ENCODE measurements at regions not wholly inside any gene's neighbourhood (a gene's known extent, or its start where the extent isn't known, plus 50 kb on each side); places are given as distances from the start of the nearest gene placed in this dataset.

GRCh38 chr5:135158982-135159381 lies 125.0 kb upstream of the PITX1 start:
- no peaks in the 10 kb centered on the region for H3K9me2 ChIP-seq (replicated peaks; ENCODE audit: low read depth, low read length)
- H3K9me3 ChIP-seq (ENCODE audit: insufficient read depth, low read depth, low read length) = no peaks in the 10 kb centered on the region; the same call in 1 of the 2 replicates
- no peaks in the 10 kb centered on the region for H3F3A ChIP-seq (ENCODE audit: low read depth)
- no peak overlapping the region for H3K4me2 ChIP-seq (ENCODE audit: low read depth, low read length, poor library complexity, severe bottlenecking)
- no peaks in the 10 kb centered on the region for H3K36me3 ChIP-seq (ENCODE audit: insufficient read depth, low read length)
- no peaks in the 10 kb centered on the region for H4K20me1 ChIP-seq (ENCODE audit: insufficient read depth, low read length, poor library complexity, severe bottlenecking)
- no peaks in the 10 kb centered on the region for H3K79me2 ChIP-seq (ENCODE audit: insufficient read depth, low read length)
- H3K9ac ChIP-seq (ENCODE audit: low read depth, low read length, poor library complexity, severe bottlenecking) = no peak overlapping the region
- H3K4me1 ChIP-seq (ENCODE audit: insufficient read depth, low read length, poor library complexity, severe bottlenecking) = no peaks in the 10 kb centered on the region
- no peak overlapping the region for H3K4me3 ChIP-seq (ENCODE audit: low read length, poor library complexity, severe bottlenecking)
- H3K27me3 ChIP-seq (ENCODE audit: insufficient read depth, low read length, poor library complexity, severe bottlenecking) = no peaks in the 10 kb centered on the region
- TF ChIP-seq EZH2phosphoT487 (IDR thresholded peaks at IDR 0.05; ENCODE audit: borderline replicate concordance) = no peak
- TF ChIP-seq, protein P1, sequence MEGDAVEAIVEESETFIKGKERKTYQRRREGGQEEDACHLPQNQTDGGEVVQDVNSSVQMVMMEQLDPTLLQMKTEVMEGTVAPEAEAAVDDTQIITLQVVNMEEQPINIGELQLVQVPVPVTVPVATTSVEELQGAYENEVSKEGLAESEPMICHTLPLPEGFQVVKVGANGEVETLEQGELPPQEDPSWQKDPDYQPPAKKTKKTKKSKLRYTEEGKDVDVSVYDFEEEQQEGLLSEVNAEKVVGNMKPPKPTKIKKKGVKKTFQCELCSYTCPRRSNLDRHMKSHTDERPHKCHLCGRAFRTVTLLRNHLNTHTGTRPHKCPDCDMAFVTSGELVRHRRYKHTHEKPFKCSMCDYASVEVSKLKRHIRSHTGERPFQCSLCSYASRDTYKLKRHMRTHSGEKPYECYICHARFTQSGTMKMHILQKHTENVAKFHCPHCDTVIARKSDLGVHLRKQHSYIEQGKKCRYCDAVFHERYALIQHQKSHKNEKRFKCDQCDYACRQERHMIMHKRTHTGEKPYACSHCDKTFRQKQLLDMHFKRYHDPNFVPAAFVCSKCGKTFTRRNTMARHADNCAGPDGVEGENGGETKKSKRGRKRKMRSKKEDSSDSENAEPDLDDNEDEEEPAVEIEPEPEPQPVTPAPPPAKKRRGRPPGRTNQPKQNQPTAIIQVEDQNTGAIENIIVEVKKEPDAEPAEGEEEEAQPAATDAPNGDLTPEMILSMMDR (conservative IDR thresholded peaks at IDR 0.05; ENCODE audit: low read length) = no peak
- H2AFZ ChIP-seq (ENCODE audit: low read length) = no peak overlapping the region

DNA sequence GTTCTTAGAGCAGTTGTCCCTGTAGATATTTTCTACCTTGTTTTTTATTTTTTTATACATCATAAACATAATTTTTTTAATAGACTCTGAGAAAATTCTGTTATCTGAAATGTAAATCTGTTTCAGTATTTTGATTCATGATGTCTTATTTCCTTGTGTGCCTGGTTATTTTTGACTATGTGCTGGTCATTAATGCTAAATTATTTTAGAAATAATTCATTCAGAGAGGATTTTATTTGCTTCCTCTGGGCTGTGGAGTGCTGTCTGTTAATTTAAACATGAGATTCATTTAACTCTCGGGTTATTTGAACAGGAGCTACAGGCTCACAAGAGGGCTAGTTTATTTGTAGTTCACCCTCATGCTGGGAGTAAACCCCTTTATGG lies 124.3 kb upstream of the PITX1 start:
- H3K9me2 ChIP-seq (replicated peaks; ENCODE audit: low read depth, low read length) = no peaks in the 10 kb centered on the region
- no peaks in the 10 kb centered on the region for H3K79me2 ChIP-seq (ENCODE audit: insufficient read depth, low read length)
- no peak overlapping the region for H3K9ac ChIP-seq (ENCODE audit: low read depth, low read length, poor library complexity, severe bottlenecking)
- H3K4me2 ChIP-seq (ENCODE audit: low read depth, low read length, poor library complexity, severe bottlenecking) = no peak overlapping the region
- no peaks in the 10 kb centered on the region for H3K27me3 ChIP-seq (ENCODE audit: insufficient read depth, low read length, poor library complexity, severe bottlenecking)
- H2AFZ ChIP-seq (ENCODE audit: low read length) = no peak overlapping the region
- H3K4me1 ChIP-seq (ENCODE audit: insufficient read depth, low read length, poor library complexity, severe bottlenecking) = no peaks in the 10 kb centered on the region
- TF ChIP-seq EZH2phosphoT487 (IDR thresholded peaks at IDR 0.05; ENCODE audit: borderline replicate concordance) = no peak
- TF ChIP-seq, protein P1 (conservative IDR thresholded peaks at IDR 0.05; ENCODE audit: low read length) = no peak
- no peaks in the 10 kb centered on the region; the same call in 1 of the 2 replicates for H3K9me3 ChIP-seq (ENCODE audit: insufficient read depth, low read depth, low read length)
- H3K4me3 ChIP-seq (ENCODE audit: low read length, poor library complexity, severe bottlenecking) = no peak overlapping the region
- H3K36me3 ChIP-seq (ENCODE audit: insufficient read depth, low read length) = no peaks in the 10 kb centered on the region
- no peaks in the 10 kb centered on the region for H3F3A ChIP-seq (ENCODE audit: low read depth)
- H4K20me1 ChIP-seq (ENCODE audit: insufficient read depth, low read length, poor library complexity, severe bottlenecking) = no peaks in the 10 kb centered on the region

GRCh38 chr5:135157421-135158313 lies 123.6 kb upstream of the PITX1 start:
- Histone ChIP-seq H4K20me1 (ENCODE audit: insufficient read depth, low read length, poor library complexity, severe bottlenecking) (no peaks in the 10 kb centered on the region), H3K9ac (ENCODE audit: low read depth, low read length, poor library complexity, severe bottlenecking) (no peak overlapping the region), H3K9me2 (replicated peaks; ENCODE audit: low read depth, low read length) (no peaks in the 10 kb centered on the region), H3K4me2 (ENCODE audit: low read depth, low read length, poor library complexity, severe bottlenecking) (no peak overlapping the region), H3K4me3 (ENCODE audit: low read length, poor library complexity, severe bottlenecking) (no peak overlapping the region), H3K79me2 (ENCODE audit: insufficient read depth, low read length) (no peaks in the 10 kb centered on the region), H3K36me3 (ENCODE audit: insufficient read depth, low read length) (no peaks in the 10 kb centered on the region), H2AFZ (ENCODE audit: low read length) (no peak overlapping the region), H3K4me1 (ENCODE audit: insufficient read depth, low read length, poor library complexity, severe bottlenecking) (no peaks in the 10 kb centered on the region), H3K27me3 (ENCODE audit: insufficient read depth, low read length, poor library complexity, severe bottlenecking) (no peaks in the 10 kb centered on the region), H3F3A (ENCODE audit: low read depth) (no peaks in the 10 kb centered on the region), H3K9me3 (ENCODE audit: insufficient read depth, low read depth, low read length) (no peaks in the 10 kb centered on the region; the same call in 1 of the 2 replicates)
- TF ChIP-seq, protein P1 (conservative IDR thresholded peaks at IDR 0.05; ENCODE audit: low read length) = no peak
- TF ChIP-seq EZH2phosphoT487 (IDR thresholded peaks at IDR 0.05; ENCODE audit: borderline replicate concordance) = no peak
